MM.1S (cell line): ENCODE measurements at regions not wholly inside any gene's neighbourhood (a gene's known extent, or its start where the extent isn't known, plus 50 kb on each side); places are given as distances from the start of the nearest gene placed in this dataset.

Experiments
- DNase-seq: peaks from one replicate; pipeline ENCODE4 v3.0.0-alpha.2; 2015
- H2AFZ ChIP-seq: fragments of 300-600 bp; sonication (generic); 2 replicates; pipeline ENCODE4 v1.6.0; 2016; ENCODE audit warnings: antibody characterized with exemption, low read length
- H3F3A ChIP-seq: fragments of 300-600 bp; sonication (generic); 2 replicates; pipeline ENCODE4 v1.6.1; 2016; ENCODE audit warnings: mild to moderate bottlenecking, antibody characterized with exemption, low read length, moderate library complexity, mixed read lengths; ENCODE audit not compliant: insufficient read depth
- H3K27ac ChIP-seq: fragments of 300-600 bp; sonication (generic); 2 replicates; pipeline ENCODE4 v1.5.1; 2016; ENCODE audit warnings: mild to moderate bottlenecking, low read length
- H3K27me3 ChIP-seq: fragments of 300-600 bp; sonication (generic); replicated peaks from 2 replicates; pipeline ENCODE4 v1.6.0; 2016; ENCODE audit warnings: low read length; ENCODE audit not compliant: insufficient read depth
- H3K36me3 ChIP-seq: fragments of 300-600 bp; sonication (generic); replicated peaks from 2 replicates; pipeline ENCODE4 v1.6.1; 2016; ENCODE audit warnings: mild to moderate bottlenecking, low read length, mixed read lengths; ENCODE audit not compliant: insufficient read depth
- H3K4me1 ChIP-seq: fragments of 300-600 bp; sonication (generic); 2 replicates; pipeline ENCODE4 v1.6.1; 2016; ENCODE audit warnings: low read length, mixed read lengths
- H3K4me2 ChIP-seq: fragments of 300-600 bp; sonication (generic); 2 replicates; pipeline ENCODE4 v1.6.0; 2016; ENCODE audit warnings: low read depth, low read length
- H3K4me3 ChIP-seq: fragments of 300-600 bp; sonication (generic); 2 replicates; pipeline ENCODE4 v1.5.1; 2016; ENCODE audit warnings: low read length, mixed read lengths
- H3K79me2 ChIP-seq: fragments of 300-600 bp; sonication (generic); 2 replicates; pipeline ENCODE4 v1.6.1; 2016; ENCODE audit warnings: mixed run types, low read length, mixed read lengths
- H3K9ac ChIP-seq: fragments of 300-600 bp; sonication (generic); 2 replicates; pipeline ENCODE4 v1.6.1; 2016; ENCODE audit warnings: low read length, mixed read lengths
- H3K9me2 ChIP-seq: fragments of 300-600 bp; sonication (generic); replicated peaks from 2 replicates; pipeline ENCODE4 v1.6.1; 2016; ENCODE audit warnings: mild to moderate bottlenecking, low read length, mixed read lengths; ENCODE audit not compliant: insufficient read depth
- H3K9me3 ChIP-seq: fragments of 300-600 bp; sonication (generic); replicated peaks from 2 replicates; pipeline ENCODE4 v1.6.1; 2016; ENCODE audit warnings: mild to moderate bottlenecking, low read length, mixed read lengths; ENCODE audit not compliant: insufficient read depth
- H4K20me1 ChIP-seq: fragments of 300-600 bp; sonication (generic); 2 replicates; pipeline ENCODE4 v1.6.1; 2016; ENCODE audit warnings: mild to moderate bottlenecking, low read length, moderate library complexity, mixed read lengths; ENCODE audit not compliant: insufficient read depth
- CTCF ChIP-seq: fragments of 300-600 bp; sonication (generic); IDR thresholded peaks from 2 replicates; pipeline ENCODE4 v1.5.1; 2016; ENCODE audit warnings: antibody characterized with exemption, low read length, mixed read lengths
- EZH2 ChIP-seq: fragments of 300-600 bp; sonication (generic); optimal IDR thresholded peaks from 2 replicates; pipeline ENCODE3; 2017; ENCODE audit warnings: low read depth, mild to moderate bottlenecking, antibody characterized with exemption, low read length, mixed read lengths
- EZH2phosphoT487 ChIP-seq: fragments of 300-600 bp; sonication (generic); IDR thresholded peaks from 2 replicates; pipeline ENCODE4 v1.6.1; 2018; ENCODE audit warnings: antibody characterized with exemption, low read length

GRCh38 chr4:103374758-103375157, 176.6 kb upstream of the CENPE start:
- Histone ChIP-seq H3K79me2 (no peaks in the 10 kb centered on the region), H3K9me2 (no peaks in the 10 kb centered on the region), H3K27ac (no peak overlapping the region), H3K4me1 (no peaks in the 10 kb centered on the region), H4K20me1 (no peaks in the 10 kb centered on the region), H3K4me3 (no peak overlapping the region), H3F3A (no peaks in the 10 kb centered on the region), H3K36me3 (no peaks in the 10 kb centered on the region), H2AFZ (no peak overlapping the region), H3K4me2 (no peak overlapping the region), H3K27me3 (no peaks in the 10 kb centered on the region), H3K9me3 (no peaks in the 10 kb centered on the region), H3K9ac (no peak overlapping the region)
- TF ChIP-seq CTCF (no peak), EZH2phosphoT487 (no peak), EZH2 (no peak)
- no peak for DNase-seq

DNA sequence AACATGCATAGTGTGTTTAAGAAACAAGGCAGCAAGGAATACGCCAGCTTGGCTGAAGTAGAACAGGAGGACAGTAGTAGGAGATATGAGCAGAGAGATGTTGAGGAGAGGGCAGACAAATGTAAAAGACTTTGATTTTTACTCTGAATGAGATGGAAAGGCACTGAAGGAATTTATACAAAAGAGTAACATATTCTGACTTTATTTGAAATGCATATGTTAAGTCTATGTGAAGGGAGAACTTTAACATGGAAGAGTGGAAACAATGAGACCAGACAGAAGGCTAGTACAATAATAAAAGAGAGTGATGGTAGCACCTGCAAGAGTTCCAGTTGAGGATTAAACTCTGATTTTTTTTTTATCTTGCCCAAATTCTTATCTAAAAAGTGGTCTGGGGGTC, 176.2 kb upstream of the CENPE start:
- Histone ChIP-seq H3K4me2 (no peak overlapping the region), H3K36me3 (no peaks in the 10 kb centered on the region), H2AFZ (no peak overlapping the region), H3K4me3 (no peak overlapping the region), H3K9me3 (no peaks in the 10 kb centered on the region), H3K79me2 (no peaks in the 10 kb centered on the region), H3K27ac (no peak overlapping the region), H3K9ac (no peak overlapping the region), H3F3A (no peaks in the 10 kb centered on the region), H4K20me1 (no peaks in the 10 kb centered on the region), H3K4me1 (no peaks in the 10 kb centered on the region), H3K9me2 (no peaks in the 10 kb centered on the region), H3K27me3 (no peaks in the 10 kb centered on the region)
- TF ChIP-seq EZH2phosphoT487, result no peak
- no peak for DNase-seq

GRCh38 chr4:103372002-103372558, 173.9 kb upstream of the CENPE start:
- Histone ChIP-seq H3K4me3 (no peak overlapping the region), H3K4me1 (no peaks in the 10 kb centered on the region), H3K9me3 (no peaks in the 10 kb centered on the region), H3F3A (no peaks in the 10 kb centered on the region), H3K9me2 (no peaks in the 10 kb centered on the region), H2AFZ (no peak overlapping the region), H4K20me1 (no peaks in the 10 kb centered on the region), H3K79me2 (no peaks in the 10 kb centered on the region), H3K9ac (no peak overlapping the region), H3K4me2 (no peak overlapping the region), H3K27me3 (no peaks in the 10 kb centered on the region), H3K36me3 (no peaks in the 10 kb centered on the region), H3K27ac (no peak overlapping the region)
- no peak for DNase-seq
- TF ChIP-seq CTCF, result no peak
- TF ChIP-seq EZH2, result no peak
- TF ChIP-seq EZH2phosphoT487, result no peak

DNA sequence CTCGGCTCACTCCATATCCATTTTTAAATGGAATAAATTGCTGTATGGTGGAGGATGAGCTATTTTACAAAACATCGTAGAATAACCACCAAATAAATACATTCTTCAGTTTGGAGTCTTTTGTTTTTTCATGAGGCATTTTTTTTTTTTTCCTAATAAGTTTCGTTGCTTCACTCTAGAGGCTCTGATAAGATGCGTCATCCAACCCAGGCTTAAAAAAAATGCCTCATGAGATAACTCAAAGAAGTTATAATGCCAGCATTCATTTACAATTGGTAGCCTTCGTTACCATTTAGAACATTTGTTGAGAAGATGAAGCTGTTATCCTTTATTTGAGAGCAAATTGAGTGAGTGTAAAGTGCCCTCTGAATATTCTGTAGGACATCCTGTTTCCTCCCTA, 172.2 kb upstream of the CENPE start:
- no peaks in the 10 kb centered on the region for H3K9me3 ChIP-seq
- H3K9ac ChIP-seq, result no peak overlapping the region
- H3K4me3 ChIP-seq, result no peak overlapping the region
- H3K4me1 ChIP-seq, result no peaks in the 10 kb centered on the region
- TF ChIP-seq EZH2phosphoT487, result no peak
- no peak for TF ChIP-seq EZH2
- TF ChIP-seq CTCF, result no peak
- no peaks in the 10 kb centered on the region for H4K20me1 ChIP-seq
- H3K27me3 ChIP-seq, result no peaks in the 10 kb centered on the region
- no peaks in the 10 kb centered on the region for H3F3A ChIP-seq
- no peak overlapping the region for H2AFZ ChIP-seq
- no peak overlapping the region for H3K4me2 ChIP-seq
- no peaks in the 10 kb centered on the region for H3K36me3 ChIP-seq
- no peak overlapping the region for H3K27ac ChIP-seq
- no peak for DNase-seq
- H3K79me2 ChIP-seq, result no peaks in the 10 kb centered on the region
- H3K9me2 ChIP-seq, result no peaks in the 10 kb centered on the region
